ENCODE measurements at regions not wholly inside any gene's neighbourhood (a gene's known extent, or its start where the extent isn't known, plus 50 kb on each side); places are given as distances from the start of the nearest gene placed in this dataset.
"Not testable (repeated sequence)": the region's sequence is repeated elsewhere in the genome, so short reads cannot be mapped to it uniquely, and the experiment has no call there.

DNA sequence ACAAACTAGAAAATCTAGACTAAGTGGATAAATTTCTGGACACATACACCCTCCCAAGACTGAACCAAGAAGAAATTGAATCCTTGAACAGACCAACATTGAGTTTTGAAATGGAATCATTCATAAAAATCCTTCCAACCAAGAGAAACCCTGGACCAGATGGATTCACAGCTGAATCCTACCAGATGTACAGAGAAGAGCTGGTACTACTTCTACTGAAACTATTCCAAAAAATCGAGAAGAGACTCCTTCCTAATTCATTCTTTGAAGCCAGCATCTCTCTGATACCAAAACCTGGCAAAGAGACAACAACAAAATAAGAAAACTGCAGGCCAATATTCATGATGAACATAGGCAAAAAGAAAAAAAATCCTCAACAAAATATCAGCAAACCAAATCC, 227.4 kb downstream of the RPAP3 start:
- DNase-seq = no peak

DNA sequence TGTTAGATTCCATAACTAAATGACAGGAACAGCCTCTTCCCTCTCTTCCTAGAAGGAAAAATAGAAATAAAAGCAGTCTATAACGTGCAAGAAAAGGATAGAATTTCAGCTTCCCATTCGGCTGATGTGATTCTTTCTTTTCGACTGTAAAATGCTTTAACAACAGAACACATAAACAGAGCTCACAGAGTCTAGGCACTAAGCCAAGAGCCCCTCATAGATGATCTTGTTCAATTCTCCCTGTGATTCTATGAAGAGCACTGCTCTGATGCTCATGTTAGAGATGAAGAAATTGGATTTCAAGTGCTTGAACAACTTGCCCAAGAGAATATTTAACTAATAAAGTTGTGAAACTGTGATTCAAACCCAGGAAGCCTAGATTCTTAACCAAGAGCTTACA, 232.7 kb downstream of the RPAP3 start:
- DNase-seq = no peak

DNA sequence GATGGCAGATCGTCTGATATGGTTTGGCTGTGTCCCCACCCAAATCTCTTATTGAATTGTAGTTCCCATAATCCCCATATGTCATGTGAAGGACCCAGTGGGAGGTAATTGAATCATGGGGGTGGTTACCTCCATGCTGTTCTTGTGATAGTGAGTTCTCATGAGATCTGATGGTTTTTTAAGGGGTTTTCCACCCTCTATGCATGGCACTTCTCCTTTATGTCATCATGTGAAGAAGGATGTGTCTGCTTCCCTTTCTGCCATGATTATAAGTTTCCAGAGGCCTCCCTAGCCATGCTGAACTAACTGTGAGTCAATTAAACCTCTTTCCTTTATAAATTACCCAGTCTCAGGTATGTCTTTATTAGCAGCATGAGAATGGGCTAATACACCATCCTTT, 235.5 kb downstream of the RPAP3 start:
- not testable (repeated sequence) for DNase-seq

DNA sequence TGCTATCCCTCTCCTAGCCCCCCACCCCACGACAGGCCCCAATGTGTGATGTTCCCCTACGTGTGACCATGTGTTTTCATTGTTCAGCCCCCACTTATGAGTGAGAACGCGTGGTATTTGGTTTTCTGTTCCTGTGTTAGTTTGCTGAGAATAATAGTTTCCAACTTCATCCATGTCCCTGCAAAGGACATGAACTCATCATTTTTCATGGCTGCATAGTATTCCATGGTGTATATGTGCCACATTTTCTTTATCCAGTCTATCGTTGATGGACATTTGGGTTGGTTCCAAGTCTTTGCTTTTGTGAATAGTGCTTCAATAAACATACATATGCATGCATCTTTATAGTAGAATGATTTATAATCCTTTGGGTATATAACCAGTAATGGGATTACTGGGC, 241.9 kb downstream of the RPAP3 start:
- DNase-seq = not testable (repeated sequence)

DNA sequence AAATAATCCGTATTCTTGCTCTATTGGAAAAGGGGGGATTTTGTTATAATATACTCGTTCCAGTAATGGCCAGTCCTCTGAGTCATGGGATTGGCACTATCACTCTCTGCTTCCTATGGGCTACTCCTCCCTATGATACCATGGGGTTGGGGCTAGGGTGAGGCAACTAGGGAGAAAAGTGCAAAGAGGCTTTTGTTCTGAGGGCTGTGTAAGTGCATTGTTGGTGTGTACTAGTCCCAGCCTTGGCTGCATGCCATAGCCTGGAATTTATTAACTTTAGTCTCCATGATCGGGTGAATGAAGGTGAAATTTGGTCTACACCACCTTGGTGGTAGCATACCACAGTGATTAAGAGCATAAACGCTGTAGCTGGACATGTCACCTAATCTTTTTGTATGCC, 247.6 kb downstream of the RPAP3 start:
- DNase-seq = no peak

DNA sequence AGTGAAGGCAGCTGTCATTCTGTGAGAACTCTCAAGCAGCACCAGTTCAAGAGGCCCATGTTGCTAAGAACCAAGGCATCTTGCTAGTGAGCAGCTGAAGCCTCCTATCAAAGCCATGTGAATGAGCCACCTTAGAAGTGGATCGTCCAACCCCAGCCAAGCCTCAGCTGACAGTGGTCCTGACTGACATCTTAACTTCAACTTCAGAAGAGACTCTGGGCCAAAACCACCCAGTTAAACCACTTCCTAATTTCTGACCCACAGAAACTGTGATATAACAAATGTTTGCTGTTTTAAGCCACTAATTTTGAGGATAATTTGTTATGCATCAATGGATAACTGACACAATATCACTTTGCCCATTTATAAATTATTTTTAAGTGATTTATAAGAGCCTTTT, 256.0 kb downstream of the RPAP3 start:
- no peak for DNase-seq

DNA sequence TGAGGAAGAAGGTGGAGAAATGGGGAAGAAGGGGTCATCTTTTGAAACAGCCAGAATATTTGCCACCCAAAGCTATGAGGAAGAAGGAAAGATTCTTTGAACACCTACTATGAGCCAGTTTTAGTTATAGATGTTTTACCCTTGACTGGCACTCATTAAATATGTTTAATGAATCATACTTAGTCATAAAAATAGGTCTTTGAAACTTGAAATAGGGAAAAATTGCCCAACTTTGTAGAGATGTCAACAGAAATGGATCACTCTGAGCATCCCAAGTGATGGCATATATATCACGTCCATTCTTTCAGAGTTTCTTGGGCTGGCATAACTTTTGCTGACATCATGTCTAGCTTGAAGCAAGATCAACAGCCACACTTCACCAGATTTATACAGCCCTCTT, 263.5 kb downstream of the RPAP3 start:
- DNase-seq = no peak

DNA sequence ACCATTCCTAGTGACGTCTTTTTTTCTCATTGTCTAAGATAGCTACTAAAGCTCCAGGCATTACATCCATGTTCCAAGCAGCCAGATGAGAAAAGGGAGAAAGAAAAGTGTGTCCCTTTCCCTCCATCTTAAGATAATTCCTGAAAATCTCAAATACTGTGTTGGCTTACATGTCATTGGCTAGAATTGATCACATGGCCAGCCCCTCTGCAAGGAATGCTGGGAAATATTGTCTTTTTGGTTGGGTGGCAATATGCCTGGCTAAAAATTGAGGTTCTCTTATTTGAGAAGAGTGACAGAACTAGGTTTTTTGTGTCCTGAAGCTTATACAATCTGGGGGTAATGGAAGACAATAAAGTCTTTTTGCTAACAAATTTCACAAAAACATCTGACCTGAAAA, 264.3 kb downstream of the RPAP3 start:
- no peak for DNase-seq

DNA sequence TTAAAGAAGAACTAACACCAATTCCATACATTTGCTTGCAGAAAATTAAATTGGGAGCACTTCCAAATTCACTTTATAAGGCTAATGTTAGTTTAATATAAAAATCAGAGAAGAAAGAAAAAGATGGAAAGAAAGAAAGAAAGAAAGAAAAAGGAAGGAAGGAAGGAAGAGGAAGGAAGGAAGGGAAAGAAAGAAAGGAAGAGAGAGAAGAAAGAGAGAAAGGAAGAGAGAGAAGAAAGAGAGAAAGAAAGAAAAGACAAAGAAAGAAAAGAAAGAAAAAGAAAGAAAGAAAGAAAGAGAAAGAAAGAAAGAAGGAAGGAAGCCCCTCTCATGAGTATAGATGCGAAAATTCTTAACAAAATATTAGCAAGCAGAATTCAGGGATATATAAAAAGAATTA, 267.7 kb downstream of the RPAP3 start:
- DNase-seq = no peak

DNA sequence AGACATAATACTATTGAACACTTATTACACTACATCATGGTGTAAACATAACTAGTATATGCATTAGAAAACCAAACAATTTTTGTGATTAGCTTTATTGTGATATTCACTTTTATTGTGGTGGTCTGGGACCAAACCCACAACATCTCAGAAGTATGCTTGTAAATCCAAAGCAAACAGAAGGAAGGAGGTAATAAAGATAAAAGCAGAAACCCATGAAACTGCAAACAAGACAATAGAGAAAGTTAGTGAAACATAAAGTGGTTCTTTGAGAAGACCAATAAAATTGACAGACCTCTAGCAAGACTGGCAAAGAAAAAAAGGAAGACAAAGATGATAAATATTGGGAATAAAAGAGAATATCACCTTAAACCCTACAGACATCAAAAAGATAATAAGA, 268.3 kb downstream of the RPAP3 start:
- DNase-seq = no peak

DNA sequence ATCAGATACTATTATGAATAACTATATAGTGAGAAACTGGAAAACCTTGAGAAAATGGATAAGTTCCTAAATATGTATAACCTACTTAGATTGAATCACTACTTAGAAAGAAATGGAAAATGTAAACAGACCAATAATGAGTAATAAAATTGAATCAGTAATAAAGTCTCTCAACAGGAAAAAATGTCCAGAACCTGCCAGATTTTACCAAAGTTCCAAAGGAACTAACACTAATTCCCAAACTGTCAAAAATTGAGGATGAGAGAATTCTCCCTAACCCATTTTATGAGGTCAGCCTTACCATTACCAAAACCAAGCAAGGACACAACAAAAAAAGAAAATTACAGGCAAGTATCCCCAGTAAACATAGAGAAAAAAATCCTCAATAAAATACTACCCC, 272.0 kb downstream of the RPAP3 start:
- DNase-seq = no peak

DNA sequence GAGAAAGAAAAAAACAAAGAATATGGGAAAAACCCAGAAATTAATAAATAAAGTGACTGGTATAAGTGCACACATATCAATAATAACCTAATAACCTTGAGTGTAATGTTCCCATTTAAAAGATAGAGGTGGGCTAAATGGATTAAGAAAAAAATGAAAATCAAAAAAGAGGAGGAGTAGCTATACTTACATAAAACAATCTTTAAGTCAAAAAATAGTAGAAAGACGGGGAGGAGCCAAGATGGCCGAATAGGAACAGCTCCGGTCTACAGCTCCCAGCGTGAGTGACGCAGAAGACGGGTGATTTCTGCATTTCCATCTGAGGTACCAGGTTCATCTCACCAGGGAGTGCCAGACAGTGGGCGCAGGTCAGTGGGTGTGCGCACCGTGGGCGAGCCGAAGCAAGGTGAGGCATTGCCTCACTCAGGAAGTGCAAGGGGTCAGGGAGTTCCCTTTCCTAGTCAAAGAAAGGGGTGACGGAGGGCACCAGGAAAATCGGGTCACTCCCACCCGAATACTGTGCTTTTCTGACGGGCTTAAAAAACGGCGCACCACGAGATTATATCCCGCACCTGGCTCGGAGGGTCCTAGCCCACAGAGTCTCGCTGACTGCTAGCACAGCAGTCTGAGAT, 279.0 kb downstream of the RPAP3 start:
- peak; percentile 32 for DNase-seq

DNA sequence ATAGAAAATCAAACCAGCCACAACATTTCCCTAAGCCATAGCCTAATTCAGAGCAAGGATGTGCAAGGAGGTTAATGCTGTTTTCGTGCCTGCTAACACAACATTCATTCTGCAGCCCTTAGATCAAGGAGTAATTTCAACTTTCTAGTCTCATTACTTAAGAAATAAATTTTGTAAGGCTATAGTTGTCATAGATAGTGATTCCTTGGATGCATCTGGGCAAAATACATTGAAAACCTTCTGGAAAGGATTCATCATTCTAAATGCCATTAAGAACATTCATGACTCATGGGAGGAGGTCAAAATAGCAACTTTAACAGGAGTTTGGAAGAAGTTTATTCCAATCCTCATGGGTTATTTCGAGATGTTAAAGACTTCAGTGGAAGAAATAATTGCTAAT, 283.2 kb downstream of the RPAP3 start:
- DNase-seq = no peak

DNA sequence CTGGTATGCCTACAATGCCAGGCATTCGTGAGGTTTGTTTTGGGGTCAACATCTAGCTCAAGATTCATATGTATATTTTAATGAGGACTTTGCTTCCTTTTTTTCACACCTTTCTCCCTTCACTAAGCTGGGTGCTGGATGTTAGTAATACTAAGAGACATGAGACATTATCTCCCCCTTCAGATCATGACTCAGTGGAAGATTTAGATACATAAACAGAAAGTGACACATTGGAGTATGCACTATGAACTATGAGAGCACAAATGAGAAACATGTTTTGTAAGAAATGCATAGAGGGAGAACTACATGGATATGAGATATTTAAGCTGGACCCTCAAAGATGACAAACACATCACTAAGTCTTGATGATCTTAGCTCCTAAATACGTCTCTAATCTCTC, 286.3 kb downstream of the RPAP3 start:
- no peak for DNase-seq

DNA sequence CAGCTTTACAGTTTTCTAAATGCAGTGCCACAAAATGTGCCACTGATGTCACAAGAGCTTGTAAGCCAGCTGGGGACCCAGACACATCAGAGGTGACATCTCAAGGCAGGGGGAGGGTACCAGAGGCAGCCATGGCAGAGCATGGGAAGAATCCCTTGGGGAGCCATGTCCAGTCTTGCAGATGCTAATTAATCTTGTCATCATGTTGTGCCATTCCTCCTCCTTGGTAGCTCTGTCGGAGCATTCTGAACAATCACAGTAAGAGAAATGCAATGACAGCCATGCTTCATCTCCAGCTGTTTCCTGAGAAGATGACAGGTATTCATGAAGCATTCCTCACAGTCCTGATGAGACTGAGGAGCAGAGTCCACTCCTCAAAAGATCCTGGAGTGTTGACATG, 287.9 kb downstream of the RPAP3 start:
- no peak for DNase-seq

DNA sequence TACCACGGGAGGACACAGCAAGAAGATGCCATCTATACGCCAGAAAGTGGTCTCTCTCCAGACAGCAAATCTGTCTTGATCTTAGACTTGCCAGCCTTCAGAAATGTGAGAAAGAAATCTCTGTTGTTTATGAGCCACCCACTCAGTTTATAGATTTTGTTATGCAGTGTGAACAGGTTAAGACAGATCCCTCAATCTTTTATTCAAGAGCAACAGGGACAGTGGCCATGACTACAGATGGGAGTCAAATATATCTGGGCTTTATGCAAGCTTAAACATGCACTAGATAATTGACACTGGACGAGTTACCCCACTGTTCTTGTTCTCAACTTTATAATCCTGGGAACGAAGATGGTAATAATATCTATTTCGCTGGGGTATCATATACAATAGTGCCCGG, 288.7 kb downstream of the RPAP3 start:
- no peak for DNase-seq

DNA sequence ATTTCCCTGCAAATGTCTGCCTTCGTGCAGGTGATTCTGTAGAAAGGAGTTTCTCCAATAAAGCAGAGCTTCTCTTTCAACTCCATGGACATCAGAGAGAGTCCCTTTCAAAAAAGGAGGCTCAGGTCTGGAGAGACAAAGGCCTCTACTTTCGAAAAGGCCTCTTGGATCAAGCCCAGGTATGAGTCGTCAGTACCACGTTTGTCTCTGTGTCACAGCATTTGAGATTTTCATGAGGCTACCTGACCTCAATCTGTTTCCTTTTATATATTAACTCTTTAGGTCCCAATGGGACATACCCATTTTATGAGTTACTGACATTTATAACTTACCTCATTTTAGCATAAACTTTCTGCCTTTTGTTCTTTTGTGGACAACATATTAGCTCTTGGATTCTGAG, 290.8 kb downstream of the RPAP3 start:
- DNase-seq = no peak

DNA sequence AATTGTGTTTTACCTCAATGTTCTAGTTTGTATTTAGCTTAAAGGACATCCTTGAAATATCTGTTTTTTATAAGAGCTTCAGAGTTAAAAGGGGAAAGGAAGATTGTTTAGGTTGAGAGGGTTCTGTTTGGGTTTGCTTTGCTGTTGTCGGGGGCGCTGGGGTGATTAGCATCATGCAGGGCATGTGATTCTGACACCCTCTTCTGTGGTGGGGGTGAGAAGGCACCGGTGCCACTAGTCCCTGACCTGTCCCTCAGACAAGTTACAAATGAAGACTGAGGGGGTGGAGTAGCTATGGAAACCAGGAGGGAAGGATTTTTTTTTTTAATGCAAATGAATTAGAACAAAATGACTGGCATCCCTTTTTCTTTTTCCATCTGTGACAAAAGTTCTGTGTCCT, 291.3 kb downstream of the RPAP3 start:
- no peak for DNase-seq

DNA sequence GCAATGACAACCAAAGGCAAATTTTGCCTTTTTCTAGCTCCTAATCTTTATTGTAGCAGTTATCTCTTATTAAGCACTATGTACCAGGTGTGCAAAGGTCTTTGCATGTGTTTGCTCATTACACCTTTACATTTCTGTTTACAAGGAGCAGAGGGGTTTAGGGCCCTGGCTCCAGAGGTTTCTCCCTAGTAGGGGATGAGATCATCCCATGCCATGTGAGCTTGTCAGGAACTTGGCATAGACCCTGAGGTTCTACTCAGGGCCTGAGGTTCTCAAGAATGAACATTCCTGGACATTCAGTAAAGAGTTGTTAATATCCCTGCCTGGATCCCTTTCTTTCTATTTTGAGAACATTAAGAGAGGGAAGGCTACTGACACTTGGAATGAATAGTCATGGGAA, 292.0 kb downstream of the RPAP3 start:
- no peak for DNase-seq

DNA sequence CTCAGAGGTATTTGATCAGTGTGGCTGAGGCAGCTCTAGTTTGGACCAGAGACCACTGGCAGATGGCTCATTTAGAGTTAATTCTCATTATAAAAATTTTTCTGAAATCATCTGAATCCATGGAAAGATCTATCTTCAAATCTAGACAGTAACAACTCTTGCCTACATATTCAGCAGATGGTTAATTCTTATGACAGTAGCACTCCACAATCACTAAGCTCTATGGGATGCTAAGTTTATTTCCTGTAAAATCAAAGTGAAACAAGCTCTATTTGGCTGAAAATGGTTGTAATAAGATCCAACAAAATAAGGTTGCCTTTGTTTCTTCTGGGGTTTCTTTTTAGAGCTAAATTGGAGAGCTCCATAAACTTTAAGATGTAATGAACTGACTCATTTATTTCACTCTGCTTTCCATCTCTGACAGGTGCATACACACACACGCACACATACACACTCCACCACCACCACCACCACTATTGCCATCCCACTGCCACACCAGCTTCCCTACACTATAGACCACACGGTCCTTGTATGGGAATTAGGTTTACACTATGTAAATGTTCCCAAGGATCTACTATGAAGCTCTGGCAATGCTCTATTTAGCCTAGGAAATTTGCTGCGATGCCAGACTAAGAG, 293.1 kb downstream of the RPAP3 start:
- DNase-seq = no peak

DNA sequence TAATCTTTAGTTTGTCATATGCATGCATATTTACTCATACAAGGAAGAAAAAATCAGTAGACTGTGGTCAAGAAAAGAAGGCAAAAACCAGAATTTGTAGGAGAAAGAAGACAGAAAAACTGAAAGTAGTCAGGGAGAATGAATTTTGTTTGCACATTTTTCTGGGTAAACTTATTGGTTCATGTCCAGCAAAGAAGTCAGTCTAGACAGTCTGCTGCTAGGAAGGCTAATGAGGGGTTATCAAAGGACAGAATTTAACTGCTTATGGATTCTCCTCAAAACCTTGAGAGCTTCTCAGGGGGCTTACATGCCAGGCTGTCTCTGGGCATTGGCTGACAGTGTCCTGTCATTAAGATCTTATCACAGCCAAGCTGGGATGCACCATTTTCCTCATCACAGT, 293.9 kb downstream of the RPAP3 start:
- DNase-seq = no peak

DNA sequence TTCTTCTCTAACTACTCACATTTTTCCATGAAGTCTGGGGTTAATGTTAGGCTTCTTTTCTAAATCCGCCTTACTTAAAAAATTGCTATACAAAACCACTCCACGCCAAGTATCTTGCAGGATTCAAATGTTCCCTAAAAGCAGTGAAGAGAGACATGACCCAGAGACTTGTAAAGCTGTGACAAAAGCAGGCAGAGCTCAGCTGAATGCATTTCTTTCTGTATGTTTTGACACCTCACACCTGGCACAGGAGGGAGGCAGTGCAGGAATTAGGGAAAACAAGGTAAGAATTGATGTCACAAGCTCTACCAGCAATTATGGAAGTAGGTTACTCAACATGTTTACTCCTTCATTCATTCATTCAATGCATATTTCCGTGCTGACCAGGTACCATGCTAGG, 295.0 kb downstream of the RPAP3 start:
- no peak for DNase-seq

DNA sequence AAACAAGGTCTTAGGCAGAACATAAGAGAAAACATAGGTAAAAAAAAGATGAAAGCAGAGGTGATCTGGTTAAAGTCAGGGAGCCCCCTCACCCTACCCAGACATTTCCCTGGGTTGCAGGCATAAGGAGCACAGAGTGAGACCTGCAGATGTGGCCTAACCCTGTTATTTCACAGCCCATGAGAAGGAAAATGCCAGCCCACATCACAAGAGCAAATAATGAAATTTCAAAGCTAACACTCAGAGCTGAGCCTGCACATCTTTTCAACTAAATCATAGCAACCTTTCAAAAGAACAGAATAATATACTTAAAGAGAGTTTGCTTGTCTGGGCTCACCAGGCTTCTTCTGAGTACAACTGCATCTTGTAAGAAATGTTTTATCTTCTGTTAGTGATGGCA, 295.4 kb downstream of the RPAP3 start:
- DNase-seq = no peak

DNA sequence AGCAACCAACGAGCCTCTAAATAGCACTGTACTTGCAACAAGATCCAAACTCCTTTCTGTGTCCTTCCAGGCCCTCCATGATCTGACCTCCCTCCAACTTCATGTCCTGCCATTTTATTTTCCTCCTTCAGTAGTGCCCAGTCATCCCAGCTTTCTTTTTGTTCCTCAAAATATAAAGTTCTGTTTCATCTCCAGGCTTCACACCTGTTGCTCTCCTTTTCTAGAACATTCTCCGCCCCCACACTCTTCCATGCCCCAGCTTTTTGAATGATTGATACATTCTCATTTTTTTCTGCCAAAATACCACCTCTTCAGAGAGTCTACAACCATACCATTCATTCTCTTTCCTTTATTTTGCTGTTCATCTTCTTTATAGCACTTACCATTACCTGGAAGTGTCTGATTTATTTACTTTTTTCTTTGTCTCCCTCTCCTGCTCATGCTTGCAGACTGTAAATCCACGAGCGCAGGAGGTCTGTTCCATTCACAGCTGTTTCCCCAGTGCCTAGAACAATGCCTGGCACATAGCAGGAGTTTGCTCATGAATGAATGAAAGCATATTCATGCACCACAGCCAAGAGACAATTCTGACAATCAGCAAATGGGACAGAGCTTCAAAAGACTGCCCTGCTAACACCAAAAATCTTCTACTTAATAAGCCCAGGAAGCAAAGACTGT, 296.4 kb downstream of the RPAP3 start:
- no peak for DNase-seq
